ENCODE measurements at regions not wholly inside any gene's neighbourhood (a gene's known extent, or its start where the extent isn't known, plus 50 kb on each side); places are given as distances from the start of the nearest gene placed in this dataset.
A peak's percentile ranks its signal among the peaks of the same experiment; 100 is the strongest.

GRCh38 chr3:72641684-72642083, 206.6 kb downstream of the SHQ1 start:
- ATAC-seq (no peak), DNase-seq (no peak)
- Mint-ChIP-seq H3K9me3 (no peaks in the 10 kb centered on the region), H3K4me3 (no peak overlapping the region), H3K27ac (no peak overlapping the region), H3K36me3 (no peaks in the 10 kb centered on the region), H3K27me3 (ENCODE audit: low read depth in 2 of 2) (peaks cover 7 to 18% of the 10 kb centered on the region in 2 donors), H3K4me1 (no peaks in the 10 kb centered on the region)
- no peaks in the 10 kb centered on the region for H3K27me3 ChIP-seq (ENCODE audit: control insufficient read depth, insufficient read depth, low read length)
- H3K36me3 ChIP-seq (ENCODE audit: control insufficient read depth, insufficient read depth, low read length): no peaks in the 10 kb centered on the region
- no peaks in the 10 kb centered on the region for H3K9me3 ChIP-seq (ENCODE audit: control insufficient read depth, insufficient read depth, low read length)
- intact Hi-C loops (cut with micrococcal nuclease): no loop called here
- no peak for TF ChIP-seq CTCF (IDR thresholded peaks at IDR 0.05)
- WGBS (ENCODE audit: insufficient coverage): 76% methylated on average over 2 of the region's 2 CpGs
- H3K27ac ChIP-seq (ENCODE audit: low read length): no peak overlapping the region
- no peak overlapping the region for H3K4me3 ChIP-seq (ENCODE audit: low read length)
- peaks cover 5% of the 10 kb centered on the region for H3K4me1 ChIP-seq (ENCODE audit: control insufficient read depth, insufficient read depth, low read length)

- Mint-ChIP-seq H3K9me3 (no peaks in the 10 kb centered on the region), H3K4me3 (no peak overlapping the region), H3K27ac (no peak overlapping the region), H3K27me3 (ENCODE audit: low read depth in 2 of 2) (peaks cover 7 to 18% of the 10 kb centered on the region in 2 donors), H3K36me3 (no peaks in the 10 kb centered on the region), H3K4me1 (no peaks in the 10 kb centered on the region)
- 94% methylated on average over 4 of the region's 4 CpGs for WGBS (ENCODE audit: insufficient coverage)
- H3K9me3 ChIP-seq (ENCODE audit: control insufficient read depth, insufficient read depth, low read length): no peaks in the 10 kb centered on the region
- no peak for TF ChIP-seq CTCF (IDR thresholded peaks at IDR 0.05)
- H3K36me3 ChIP-seq (ENCODE audit: control insufficient read depth, insufficient read depth, low read length): no peaks in the 10 kb centered on the region
- DNase-seq (no peak), ATAC-seq (no peak)
- no peaks in the 10 kb centered on the region for H3K27me3 ChIP-seq (ENCODE audit: control insufficient read depth, insufficient read depth, low read length)
- intact Hi-C loops (cut with micrococcal nuclease): no loop called here
- H3K4me1 ChIP-seq (ENCODE audit: control insufficient read depth, insufficient read depth, low read length): peaks cover 9% of the 10 kb centered on the region
- H3K27ac ChIP-seq (ENCODE audit: low read length): no peak overlapping the region
- no peak overlapping the region for H3K4me3 ChIP-seq (ENCODE audit: low read length)
Observed at GRCh38 chr3:72641072-72641471, 207.2 kb downstream of the SHQ1 start.

DNA sequence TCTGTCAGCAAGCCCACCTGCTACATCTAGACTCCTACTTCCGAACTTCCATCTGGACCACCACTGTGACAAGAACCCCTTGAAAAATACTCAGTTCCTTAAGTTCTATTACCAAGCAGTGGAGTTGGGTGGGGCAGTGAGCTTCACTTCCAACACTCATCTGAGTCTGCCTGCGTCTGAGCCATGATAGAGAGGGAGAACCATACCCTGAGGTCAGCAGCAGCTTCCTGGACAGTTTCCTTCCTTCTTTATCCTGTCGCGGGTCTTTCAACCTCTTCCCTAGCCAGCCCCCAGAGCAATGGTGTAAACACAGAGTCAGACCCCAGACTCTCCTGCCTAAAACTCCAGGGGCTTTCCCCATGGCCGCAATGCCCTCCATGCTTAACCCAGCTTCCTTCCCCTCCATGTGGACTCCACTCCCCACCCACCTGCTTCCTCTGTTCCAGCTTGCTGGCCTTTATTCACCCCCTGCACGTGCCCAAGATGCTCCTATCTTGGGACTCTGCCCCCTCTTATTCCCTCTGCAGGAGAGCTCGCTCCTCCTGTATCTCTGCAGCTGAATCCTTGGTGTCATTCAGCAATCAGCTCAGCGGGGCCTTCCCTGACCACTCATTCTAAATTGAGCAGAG, 211.2 kb downstream of the SHQ1 start:
- H3K27ac ChIP-seq (ENCODE audit: low read length): no peak overlapping the region
- WGBS (ENCODE audit: insufficient coverage): 28% methylated on average over 8 of the region's 8 CpGs
- H3K4me1 ChIP-seq (ENCODE audit: control insufficient read depth, insufficient read depth, low read length): peaks cover 9% of the 10 kb centered on the region
- intact Hi-C loops (cut with micrococcal nuclease): no loop called here
- Mint-ChIP-seq H3K27me3 (ENCODE audit: low read depth in 2 of 2) (peaks cover 12 to 18% of the 10 kb centered on the region in 2 donors), H3K27ac (no peak overlapping the region), H3K4me3 (no peak overlapping the region), H3K36me3 (no peaks in the 10 kb centered on the region), H3K4me1 (no peaks in the 10 kb centered on the region), H3K9me3 (no peaks in the 10 kb centered on the region)
- DNase-seq (no peak), ATAC-seq (peak in 1 of 3 donors; percentile 10)
- no peaks in the 10 kb centered on the region for H3K36me3 ChIP-seq (ENCODE audit: control insufficient read depth, insufficient read depth, low read length)
- no peaks in the 10 kb centered on the region for H3K9me3 ChIP-seq (ENCODE audit: control insufficient read depth, insufficient read depth, low read length)
- no peaks in the 10 kb centered on the region for H3K27me3 ChIP-seq (ENCODE audit: control insufficient read depth, insufficient read depth, low read length)
- no peak overlapping the region for H3K4me3 ChIP-seq (ENCODE audit: low read length)
- no peak for TF ChIP-seq CTCF (IDR thresholded peaks at IDR 0.05)

DNA sequence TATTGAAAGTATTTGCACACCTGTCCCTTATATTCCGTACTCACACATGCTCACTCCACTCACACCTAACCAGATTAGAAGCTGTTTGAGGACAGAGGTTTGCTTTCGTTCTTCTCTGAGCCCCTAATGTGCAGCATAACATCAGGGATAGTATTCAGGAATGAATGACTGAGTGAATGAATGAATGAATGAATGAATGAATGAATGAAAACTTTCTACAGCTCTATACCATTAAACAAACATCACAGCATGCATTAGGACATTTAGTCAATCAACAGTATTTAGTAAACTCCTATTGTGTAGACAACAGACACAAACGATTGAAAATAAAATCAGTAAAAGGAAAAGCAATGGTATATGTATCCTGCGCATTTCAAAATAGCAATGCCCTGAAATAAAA, 212.7 kb downstream of the SHQ1 start:
- Mint-ChIP-seq H3K36me3 (no peaks in the 10 kb centered on the region), H3K27me3 (ENCODE audit: low read depth in 2 of 2) (peaks cover 9 to 12% of the 10 kb centered on the region in 2 donors), H3K27ac (no peak overlapping the region), H3K4me3 (no peak overlapping the region), H3K9me3 (no peaks in the 10 kb centered on the region), H3K4me1 (no peaks in the 10 kb centered on the region)
- no peak for TF ChIP-seq CTCF (IDR thresholded peaks at IDR 0.05)
- no peak for ATAC-seq
- Histone ChIP-seq H3K27ac (ENCODE audit: low read length) (no peak overlapping the region), H3K9me3 (ENCODE audit: control insufficient read depth, insufficient read depth, low read length) (no peaks in the 10 kb centered on the region), H3K27me3 (ENCODE audit: control insufficient read depth, insufficient read depth, low read length) (no peaks in the 10 kb centered on the region), H3K4me3 (ENCODE audit: low read length) (no peak overlapping the region), H3K4me1 (ENCODE audit: control insufficient read depth, insufficient read depth, low read length) (peaks cover 9% of the 10 kb centered on the region), H3K36me3 (ENCODE audit: control insufficient read depth, insufficient read depth, low read length) (no peaks in the 10 kb centered on the region)
- WGBS (ENCODE audit: insufficient coverage): 83% methylated on average over 1 of the region's 4 CpGs
- DNase-seq: no peak
- intact Hi-C loops (cut with micrococcal nuclease): no loop called here
